GM12864 (cell line): ENCODE measurements at regions not wholly inside any gene's neighbourhood (a gene's known extent, or its start where the extent isn't known, plus 50 kb on each side); places are given as distances from the start of the nearest gene placed in this dataset.

Experiments used
- DNase-seq: peaks from one replicate; pipeline ENCODE4 v3.0.0-alpha.2; 2011; ENCODE audit warnings: low read depth
- H3K4me3 ChIP-seq: 2 replicates; pipeline ENCODE4 v1.5.1; 2011; ENCODE audit warnings: mild to moderate bottlenecking, low read depth, low read length, control low read depth
- TF ChIP-seq, protein P1 (sequence below): IDR thresholded peaks from 2 replicates; pipeline ENCODE4 v1.5.1; 2011; ENCODE audit warnings: low read depth, mild to moderate bottlenecking, moderate library complexity, low read length, control low read depth, inconsistent platforms; ENCODE audit errors: missing control alignments

DNA sequence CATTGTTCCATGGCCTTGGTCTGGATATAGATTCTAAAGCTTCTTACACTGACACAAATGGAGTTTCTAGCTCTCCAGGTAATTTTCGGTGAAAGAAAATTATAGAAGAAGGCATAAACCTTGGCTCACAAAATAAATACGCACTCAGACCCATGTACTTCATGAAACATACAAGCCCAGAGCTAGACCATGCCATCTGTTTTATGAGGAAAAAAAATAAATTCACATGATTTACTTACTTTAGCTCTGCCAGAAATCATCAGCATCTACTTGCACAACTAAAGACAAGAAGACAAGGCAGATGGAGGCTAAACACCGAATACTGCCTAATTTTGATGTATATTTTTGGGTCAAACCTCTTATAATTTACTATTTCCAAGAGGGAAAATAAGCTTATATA is 197.4 kb upstream of the KLF14 start:
- no peak for DNase-seq
- no peak overlapping the region for H3K4me3 ChIP-seq
- TF ChIP-seq, protein P1, sequence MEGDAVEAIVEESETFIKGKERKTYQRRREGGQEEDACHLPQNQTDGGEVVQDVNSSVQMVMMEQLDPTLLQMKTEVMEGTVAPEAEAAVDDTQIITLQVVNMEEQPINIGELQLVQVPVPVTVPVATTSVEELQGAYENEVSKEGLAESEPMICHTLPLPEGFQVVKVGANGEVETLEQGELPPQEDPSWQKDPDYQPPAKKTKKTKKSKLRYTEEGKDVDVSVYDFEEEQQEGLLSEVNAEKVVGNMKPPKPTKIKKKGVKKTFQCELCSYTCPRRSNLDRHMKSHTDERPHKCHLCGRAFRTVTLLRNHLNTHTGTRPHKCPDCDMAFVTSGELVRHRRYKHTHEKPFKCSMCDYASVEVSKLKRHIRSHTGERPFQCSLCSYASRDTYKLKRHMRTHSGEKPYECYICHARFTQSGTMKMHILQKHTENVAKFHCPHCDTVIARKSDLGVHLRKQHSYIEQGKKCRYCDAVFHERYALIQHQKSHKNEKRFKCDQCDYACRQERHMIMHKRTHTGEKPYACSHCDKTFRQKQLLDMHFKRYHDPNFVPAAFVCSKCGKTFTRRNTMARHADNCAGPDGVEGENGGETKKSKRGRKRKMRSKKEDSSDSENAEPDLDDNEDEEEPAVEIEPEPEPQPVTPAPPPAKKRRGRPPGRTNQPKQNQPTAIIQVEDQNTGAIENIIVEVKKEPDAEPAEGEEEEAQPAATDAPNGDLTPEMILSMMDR, result no peak

GRCh38 chr7:130932088-130932487 is 198.1 kb upstream of the KLF14 start:
- no peak overlapping the region for H3K4me3 ChIP-seq
- TF ChIP-seq, protein P1, result no peak
- DNase-seq, result no peak

DNA sequence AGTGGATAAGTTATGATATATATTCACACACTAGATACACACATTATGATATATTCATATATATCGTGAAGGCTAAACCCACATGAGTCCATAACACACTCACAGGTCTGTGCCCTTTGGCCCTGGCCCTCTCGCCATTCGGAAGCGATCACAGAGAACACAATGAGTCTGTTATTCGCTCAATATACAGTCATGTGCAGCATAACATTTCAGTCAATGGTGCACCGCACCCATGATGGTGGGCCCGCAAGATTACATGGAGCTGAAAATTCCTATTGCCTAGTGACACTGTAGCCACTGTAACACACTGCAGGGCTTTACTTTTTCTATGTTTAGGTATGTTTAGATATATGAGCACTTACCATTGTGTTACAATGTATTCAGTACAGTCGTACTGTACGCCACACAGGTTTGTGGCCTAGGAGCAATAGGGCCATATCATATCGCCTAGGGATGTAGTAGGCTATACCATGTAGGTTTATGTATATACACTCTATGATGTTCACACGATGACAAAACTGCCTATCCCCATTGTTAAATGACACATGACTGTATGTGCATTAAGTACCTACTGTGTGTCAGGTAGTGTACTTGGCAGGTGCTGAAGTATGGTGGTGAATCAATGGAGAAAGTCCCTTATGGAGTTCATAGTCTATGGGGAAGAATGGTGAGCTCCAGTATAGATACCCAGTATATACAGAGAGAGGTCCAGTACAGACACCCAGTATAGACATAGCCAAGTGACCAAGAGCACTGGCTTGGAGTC is 198.8 kb upstream of the KLF14 start:
- no peak for DNase-seq
- no peak overlapping the region for H3K4me3 ChIP-seq
- TF ChIP-seq, protein P1, result no peak

GRCh38 chr7:130933919-130934318 is 199.9 kb upstream of the KLF14 start:
- TF ChIP-seq, protein P1, result no peak
- DNase-seq, result no peak
- no peak overlapping the region for H3K4me3 ChIP-seq

DNA sequence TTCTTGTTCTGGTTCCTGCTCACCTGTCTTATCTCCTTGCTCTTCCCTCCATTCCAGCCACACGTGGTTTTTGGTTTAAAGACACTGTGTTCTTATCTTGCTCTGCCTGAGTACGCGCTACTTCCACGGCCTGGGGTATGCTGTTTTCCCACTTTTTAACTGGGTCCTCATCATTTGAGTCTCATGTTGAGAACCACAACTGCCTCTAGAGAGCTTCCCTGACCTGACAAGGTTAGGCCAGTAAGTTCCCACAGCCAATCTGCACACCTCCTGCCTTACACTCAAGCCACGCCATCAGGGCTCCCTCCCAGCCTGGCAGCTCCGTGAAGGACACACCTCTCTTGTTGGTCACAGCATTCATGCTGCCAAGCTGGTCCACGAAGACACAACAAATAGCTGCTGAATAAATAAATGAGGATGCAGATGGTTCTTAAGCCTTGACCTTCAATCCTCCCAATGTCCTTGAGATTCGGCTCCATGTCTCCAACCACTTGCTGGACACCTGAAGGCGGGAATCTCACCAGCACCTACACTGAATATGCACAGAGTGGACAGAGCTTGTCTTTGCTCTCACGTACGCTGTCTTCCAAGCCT is 201.7 kb upstream of the KLF14 start:
- TF ChIP-seq, protein P1, result no peak
- H3K4me3 ChIP-seq, result no peak overlapping the region
- no peak for DNase-seq

DNA sequence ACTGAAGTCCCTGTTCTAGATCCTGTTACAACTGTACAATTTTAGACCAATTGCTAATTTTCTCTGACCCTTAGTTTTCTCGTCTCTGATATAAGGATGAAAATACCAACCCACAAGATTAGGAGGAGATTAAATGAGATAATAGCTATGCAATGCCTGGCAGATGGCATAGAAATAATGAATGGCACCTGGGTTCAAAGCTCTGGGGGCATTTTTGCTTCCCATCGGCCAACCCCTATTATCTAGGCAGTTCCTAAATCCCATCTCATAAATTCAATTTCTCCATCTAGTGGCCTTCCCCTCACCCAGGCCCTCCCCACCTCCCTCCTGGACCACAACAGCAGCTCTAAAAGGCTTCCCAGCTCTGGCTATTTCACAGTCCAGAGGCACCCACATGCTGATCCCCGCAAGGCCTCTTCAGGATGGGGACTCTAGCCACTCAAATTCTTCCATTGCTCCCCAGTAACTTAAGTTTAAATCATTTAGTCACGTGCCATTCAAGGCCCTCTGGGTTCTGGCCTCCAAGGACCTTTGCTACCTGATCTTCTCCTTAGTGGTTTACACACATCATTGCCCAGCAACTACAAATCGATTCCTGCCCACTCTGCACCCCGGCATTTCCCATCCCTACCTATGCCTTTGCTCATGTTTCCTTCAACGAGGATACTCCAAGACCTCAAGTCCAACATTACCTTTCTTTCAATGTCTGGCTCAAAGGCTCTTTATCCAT is 202.4 kb upstream of the KLF14 start:
- no peak overlapping the region for H3K4me3 ChIP-seq
- TF ChIP-seq, protein P1, result no peak
- DNase-seq, result no peak
